Activated T-helper 2 cell treated with anti-CD3 and anti-CD28 coated beads, Interferon-gamma antibody, Interleukin-2, Interleukin-4, amounts not matched to agents 10 μg/mL and 5 μg/mL and 100 μg/mL, durations not matched to agents 14 hours and 24 hours and 36 hours (primary cell): ENCODE measurements at regions not wholly inside any gene's neighbourhood (a gene's known extent, or its start where the extent isn't known, plus 50 kb on each side); places are given as distances from the start of the nearest gene placed in this dataset.
"Not testable (repeated sequence)": the region's sequence is repeated elsewhere in the genome, so short reads cannot be mapped to it uniquely, and the experiment has no call there.

Experiments used
- DNase-seq: peaks from one replicate; pipeline ENCODE4 v3.0.0; 2021; ENCODE audit warnings: low spot score
- H3K27ac Mint-ChIP-seq: one replicate; pipeline ENCODE4 v1.8.0; 2021; ENCODE audit warnings: mixed read lengths
- H3K27me3 Mint-ChIP-seq: one replicate; pipeline ENCODE4 v1.8.0; 2021; ENCODE audit warnings: low read depth, mixed read lengths
- H3K36me3 Mint-ChIP-seq: one replicate; pipeline ENCODE4 v1.8.0; 2021; ENCODE audit warnings: low read depth, mixed read lengths
- H3K4me1 Mint-ChIP-seq: one replicate; pipeline ENCODE4 v1.8.0; 2021; ENCODE audit warnings: low read depth, mixed read lengths
- H3K4me3 Mint-ChIP-seq: one replicate; pipeline ENCODE4 v1.8.0; 2021; ENCODE audit warnings: low read depth, mild to moderate bottlenecking, moderate library complexity, mixed read lengths
- H3K9me3 Mint-ChIP-seq: one replicate; pipeline ENCODE4 v1.8.0; 2021; ENCODE audit warnings: mixed read lengths
- intact Hi-C: fragments of 100-400 bp; cut with micrococcal nuclease; formaldehyde crosslinking; loops from one replicate; pipeline ENCODE4 v1.15.1; 2023

- Mint-ChIP-seq H3K4me3 (no peak overlapping the region), H3K4me1 (peaks cover 3% of the 10 kb centered on the region), H3K36me3 (no peaks in the 10 kb centered on the region), H3K27me3 (peaks cover 10% of the 10 kb centered on the region), H3K27ac (no peak overlapping the region), H3K9me3 (no peaks in the 10 kb centered on the region)
- no peak for DNase-seq
- intact Hi-C loops, result no loop called here
Measured at GRCh38 chr2:224099861-224100643, 61.0 kb upstream of the SERPINE2 start.

- Mint-ChIP-seq H3K27ac (no peak overlapping the region), H3K36me3 (no peaks in the 10 kb centered on the region), H3K4me1 (peaks cover 3% of the 10 kb centered on the region), H3K9me3 (no peaks in the 10 kb centered on the region), H3K27me3 (peaks cover 16% of the 10 kb centered on the region), H3K4me3 (no peak overlapping the region)
- intact Hi-C loops, result no loop called here
- DNase-seq, result no peak
Measured at GRCh38 chr2:224098481-224099230, 59.6 kb upstream of the SERPINE2 start.

- Mint-ChIP-seq H3K4me1 (peaks cover 3% of the 10 kb centered on the region), H3K4me3 (no peak overlapping the region), H3K27me3 (peaks cover 15% of the 10 kb centered on the region), H3K36me3 (no peaks in the 10 kb centered on the region), H3K27ac (no peak overlapping the region), H3K9me3 (no peaks in the 10 kb centered on the region)
- intact Hi-C loops, result no loop called here
- DNase-seq, result no peak
Measured at GRCh38 chr2:224094413-224094812, 55.3 kb upstream of the SERPINE2 start.

GRCh38 chr2:224091671-224092070 lies 52.6 kb upstream of the SERPINE2 start:
- H3K4me3 Mint-ChIP-seq, H3K36me3 Mint-ChIP-seq, H3K27ac Mint-ChIP-seq, DNase-seq, H3K9me3 Mint-ChIP-seq, intact Hi-C loops, H3K4me1 Mint-ChIP-seq: not testable (repeated sequence)
- peaks cover 12% of the 10 kb centered on the region for H3K27me3 Mint-ChIP-seq

- H3K27ac Mint-ChIP-seq, H3K27me3 Mint-ChIP-seq, intact Hi-C loops, H3K36me3 Mint-ChIP-seq, H3K9me3 Mint-ChIP-seq, H3K4me1 Mint-ChIP-seq, DNase-seq, H3K4me3 Mint-ChIP-seq: not testable (repeated sequence)
Measured at GRCh38 chr2:224089606-224090005, 50.5 kb upstream of the SERPINE2 start.
